D721Med (cell line): ENCODE measurements at regions not wholly inside any gene's neighbourhood (a gene's known extent, or its start where the extent isn't known, plus 50 kb on each side); places are given as distances from the start of the nearest gene placed in this dataset.

ENCODE experiments used
- DNase-seq: peaks from one replicate; pipeline ENCODE4 v3.0.0; 2011; ENCODE audit warnings: low spot score; ENCODE audit not compliant: insufficient read length
- FAIRE-seq: peaks from 2 replicates; lab custom pipeline; 2011; peaks lifted over from hg19 to GRCh38; lab: Jason Lieb, UNC
- TF ChIP-seq, protein P1 (sequence below): IDR thresholded peaks from 2 replicates; pipeline ENCODE4 v1.5.1; 2012; ENCODE audit warnings: mild to moderate bottlenecking, control low read depth; ENCODE audit not compliant: insufficient read depth; ENCODE audit errors: missing control alignments

DNA sequence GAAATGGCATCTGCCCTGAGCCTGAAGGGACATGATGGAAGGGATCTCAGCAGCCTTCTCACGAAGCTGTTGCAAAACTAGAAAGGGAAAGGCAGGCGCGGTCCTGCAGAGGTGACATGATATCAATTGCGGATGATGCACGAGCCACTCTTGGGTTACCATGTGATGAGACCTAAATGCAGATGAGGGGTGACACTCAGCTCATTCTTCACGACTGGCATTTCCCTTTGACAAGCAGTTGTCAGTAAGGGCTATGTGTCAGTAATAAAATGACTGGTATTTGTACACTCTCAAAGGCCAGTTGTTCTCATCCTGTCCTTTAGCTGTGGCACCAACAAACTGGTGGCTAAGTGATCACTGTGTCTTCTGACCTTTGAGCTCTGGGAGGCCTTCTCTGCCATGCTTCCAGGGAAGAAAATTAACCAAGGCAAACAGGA, 273.6 kb downstream of the ETAA1 start:
- no peak for DNase-seq
- no peak for FAIRE-seq
- TF ChIP-seq, protein P1, sequence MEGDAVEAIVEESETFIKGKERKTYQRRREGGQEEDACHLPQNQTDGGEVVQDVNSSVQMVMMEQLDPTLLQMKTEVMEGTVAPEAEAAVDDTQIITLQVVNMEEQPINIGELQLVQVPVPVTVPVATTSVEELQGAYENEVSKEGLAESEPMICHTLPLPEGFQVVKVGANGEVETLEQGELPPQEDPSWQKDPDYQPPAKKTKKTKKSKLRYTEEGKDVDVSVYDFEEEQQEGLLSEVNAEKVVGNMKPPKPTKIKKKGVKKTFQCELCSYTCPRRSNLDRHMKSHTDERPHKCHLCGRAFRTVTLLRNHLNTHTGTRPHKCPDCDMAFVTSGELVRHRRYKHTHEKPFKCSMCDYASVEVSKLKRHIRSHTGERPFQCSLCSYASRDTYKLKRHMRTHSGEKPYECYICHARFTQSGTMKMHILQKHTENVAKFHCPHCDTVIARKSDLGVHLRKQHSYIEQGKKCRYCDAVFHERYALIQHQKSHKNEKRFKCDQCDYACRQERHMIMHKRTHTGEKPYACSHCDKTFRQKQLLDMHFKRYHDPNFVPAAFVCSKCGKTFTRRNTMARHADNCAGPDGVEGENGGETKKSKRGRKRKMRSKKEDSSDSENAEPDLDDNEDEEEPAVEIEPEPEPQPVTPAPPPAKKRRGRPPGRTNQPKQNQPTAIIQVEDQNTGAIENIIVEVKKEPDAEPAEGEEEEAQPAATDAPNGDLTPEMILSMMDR, result no peak

DNA sequence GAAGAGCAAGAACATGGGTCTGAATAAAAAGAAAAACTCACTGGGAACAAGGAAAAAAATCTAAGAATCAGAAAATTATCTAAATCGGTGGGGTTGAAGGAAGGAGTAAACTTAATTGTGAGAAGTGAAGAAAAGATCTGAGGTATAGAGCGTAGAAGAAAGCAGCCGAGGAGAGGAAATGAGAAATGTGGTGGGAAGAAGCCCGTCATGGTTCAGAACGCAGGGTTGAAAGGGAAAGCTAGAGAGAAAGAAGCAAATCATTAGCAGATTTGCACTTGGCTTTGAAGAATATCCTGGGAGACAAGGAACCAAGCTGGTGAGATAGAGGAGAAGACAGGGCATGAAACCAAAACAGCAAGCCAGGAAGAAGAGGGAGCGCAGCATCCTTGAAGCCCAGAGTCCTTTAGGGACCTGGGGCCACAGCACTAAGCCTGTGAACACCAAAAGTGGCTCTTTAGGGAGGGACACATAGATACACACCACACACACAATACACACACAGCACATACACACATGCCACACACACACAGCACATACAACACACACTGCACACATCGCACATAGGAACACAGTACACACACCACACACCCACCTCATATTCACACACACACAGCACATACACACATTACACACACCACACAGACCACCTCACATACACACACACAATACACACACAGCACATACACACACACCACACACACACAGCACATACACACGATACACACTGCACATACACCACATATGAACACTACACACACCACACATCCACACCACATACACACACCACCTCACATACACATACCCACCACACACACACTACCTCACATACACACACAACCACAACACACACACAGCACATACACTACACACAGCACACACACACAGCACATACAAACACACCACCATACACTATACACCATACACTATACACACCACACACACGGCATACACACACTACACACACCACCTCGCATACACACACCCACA, 274.6 kb downstream of the ETAA1 start:
- FAIRE-seq (no peak), DNase-seq (no peak)
- TF ChIP-seq, protein P1, result no peak

DNA sequence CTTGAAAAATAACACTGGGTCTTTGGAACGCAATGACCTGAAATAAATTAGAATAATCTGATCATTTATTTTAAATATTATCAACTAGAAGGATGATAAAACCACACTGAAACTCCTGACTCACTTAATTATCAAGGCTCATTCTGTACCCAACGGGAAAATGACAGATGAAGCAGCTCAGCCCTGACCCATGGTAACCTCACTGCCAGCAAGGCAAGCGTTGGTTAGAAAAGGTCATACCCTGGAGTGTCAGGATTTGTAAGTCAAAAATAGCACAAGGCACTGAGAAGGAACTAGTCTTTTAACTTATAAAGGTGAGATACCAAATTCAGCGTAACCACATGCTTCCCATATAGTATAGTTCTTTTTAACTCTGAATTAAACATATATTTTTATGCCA, 277.5 kb downstream of the ETAA1 start:
- TF ChIP-seq, protein P1, result no peak
- FAIRE-seq (no peak), DNase-seq (no peak)

DNA sequence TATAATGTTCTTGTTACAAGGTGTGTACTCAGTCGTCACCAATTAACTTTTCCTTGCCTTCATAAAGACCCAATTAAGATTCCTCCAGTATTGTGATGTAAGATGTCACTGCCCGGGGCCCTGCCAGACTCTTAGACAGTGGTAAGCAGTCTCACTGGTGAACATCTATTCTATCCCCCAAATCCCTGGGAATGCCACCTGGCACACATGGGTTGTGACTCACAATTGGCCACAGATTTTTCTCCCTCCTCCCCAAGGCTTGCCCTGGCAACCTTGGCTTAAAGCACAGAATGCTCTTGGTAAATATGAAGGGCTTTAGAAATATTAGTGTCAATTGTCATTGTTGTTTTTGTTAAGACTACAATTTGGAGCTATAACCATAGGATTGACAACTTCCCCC, 287.9 kb downstream of the ETAA1 start:
- FAIRE-seq (no peak), DNase-seq (no peak)
- TF ChIP-seq, protein P1, result no peak

DNA sequence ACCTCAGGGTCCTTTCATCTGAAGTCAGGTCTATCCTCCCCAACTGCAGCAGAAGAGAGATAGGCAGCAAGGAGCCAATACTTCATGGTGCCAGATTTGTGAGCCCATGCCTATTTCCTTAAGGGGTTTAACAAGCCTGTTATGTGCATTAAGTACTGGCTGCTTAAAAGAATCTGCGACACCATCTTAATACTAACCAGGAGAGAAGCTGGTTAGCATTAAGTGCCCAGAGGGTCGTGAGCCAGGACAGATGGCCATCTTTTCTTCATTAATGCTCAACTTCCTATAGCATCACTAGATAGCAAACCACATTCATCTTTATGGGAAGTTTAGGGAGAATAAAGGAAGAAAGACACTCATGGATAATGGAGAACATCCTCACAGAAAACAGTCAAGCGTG, 289.1 kb downstream of the ETAA1 start:
- FAIRE-seq, result no peak
- DNase-seq, result no peak
- TF ChIP-seq, protein P1, result no peak

DNA sequence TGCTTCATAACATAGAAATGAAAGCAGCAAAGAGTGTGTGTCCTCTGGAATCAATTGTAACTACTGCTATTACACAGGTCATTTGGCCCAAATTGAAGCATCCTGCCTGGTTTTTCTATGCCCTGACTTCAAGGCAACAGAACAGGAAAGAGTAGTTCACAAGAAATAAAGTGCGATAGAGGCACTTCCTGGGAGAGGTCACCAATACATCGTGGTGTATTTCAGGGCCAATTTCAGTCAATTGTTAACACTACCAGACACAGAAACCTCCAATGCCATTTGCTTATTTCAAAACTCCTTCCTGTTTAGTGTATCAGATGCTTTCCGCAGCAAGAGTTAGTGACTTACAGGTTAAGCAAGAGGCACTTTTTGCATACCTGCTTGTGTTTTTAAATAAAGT, 292.1 kb downstream of the ETAA1 start:
- no peak for FAIRE-seq
- TF ChIP-seq, protein P1, result no peak

DNA sequence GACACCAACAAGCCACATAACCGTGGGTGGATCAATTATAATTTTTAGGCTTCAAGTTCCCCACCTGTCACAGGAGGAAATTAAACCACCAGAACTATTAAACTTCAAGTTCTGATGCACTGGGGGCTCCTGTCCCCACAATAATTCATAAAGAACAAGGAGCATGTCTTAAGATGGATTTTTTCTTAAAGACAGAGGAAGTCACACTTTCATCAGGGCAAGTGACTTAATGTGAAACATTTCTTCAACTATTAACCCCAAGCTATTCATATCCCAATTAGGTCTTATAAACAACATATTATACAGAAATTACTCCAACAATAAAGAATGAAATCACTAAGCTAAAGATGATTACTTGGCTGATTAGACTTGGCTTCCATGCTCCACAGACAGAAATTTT, 292.5 kb downstream of the ETAA1 start:
- FAIRE-seq (no peak), DNase-seq (no peak)
- TF ChIP-seq, protein P1, result no peak

More for the DNA sequence above, 292.1 kb downstream of the ETAA1 start:
- no peak for DNase-seq
